ENCODE measurements at regions not wholly inside any gene's neighbourhood (a gene's known extent, or its start where the extent isn't known, plus 50 kb on each side); places are given as distances from the start of the nearest gene placed in this dataset.
A peak's percentile ranks its signal among the peaks of the same experiment; 100 is the strongest.
"Not testable (repeated sequence)": the region's sequence is repeated elsewhere in the genome, so short reads cannot be mapped to it uniquely, and the experiment has no call there.

GRCh38 chr6:158881884-158882283 is 62.7 kb upstream of the EZR start:
- not testable (repeated sequence) for DNase-seq

- not testable (repeated sequence) for DNase-seq
These were observed 62.1 kb upstream of the EZR start for GRCh38 chr6:158881276-158881675.

GRCh38 chr6:158879180-158879579 is 60.0 kb upstream of the EZR start:
- DNase-seq: no peak

DNA sequence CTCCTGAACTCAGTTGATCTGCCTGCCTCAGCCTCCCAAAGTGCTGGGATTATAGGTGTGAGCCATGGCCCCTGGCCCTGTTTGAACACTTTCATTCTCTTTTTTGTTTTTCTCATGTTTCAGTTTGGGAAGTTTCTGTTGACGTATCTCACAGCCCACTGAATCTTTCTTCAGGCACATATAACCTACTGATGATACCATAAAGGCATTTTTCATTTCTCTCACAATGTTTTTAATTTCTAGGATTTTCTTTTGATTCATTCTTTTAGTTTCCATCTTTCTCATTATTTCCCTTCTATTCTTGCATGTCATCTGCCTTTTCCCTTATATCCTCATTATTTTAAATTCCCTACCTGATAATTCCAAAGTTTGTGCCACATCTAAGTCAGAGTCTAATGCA is 58.5 kb upstream of the EZR start:
- no peak for DNase-seq

GRCh38 chr6:158876886-158877285 is 57.7 kb upstream of the EZR start:
- DNase-seq: no peak

DNA sequence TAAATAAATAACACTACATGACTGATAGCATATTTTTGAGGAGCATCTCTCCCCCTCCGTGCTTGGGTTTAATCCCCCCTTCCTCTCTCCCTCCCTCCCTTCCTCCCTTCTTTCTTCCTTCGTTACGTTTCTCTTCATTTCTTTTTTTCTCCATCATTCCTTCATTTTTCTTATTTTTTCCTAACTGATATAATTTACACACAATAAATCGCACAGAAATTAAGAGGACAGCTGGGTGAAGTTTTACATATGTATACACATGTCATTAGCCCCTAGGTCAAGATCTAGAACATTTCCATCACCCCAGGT is 51.4 kb upstream of the EZR start:
- no peak for DNase-seq

DNA sequence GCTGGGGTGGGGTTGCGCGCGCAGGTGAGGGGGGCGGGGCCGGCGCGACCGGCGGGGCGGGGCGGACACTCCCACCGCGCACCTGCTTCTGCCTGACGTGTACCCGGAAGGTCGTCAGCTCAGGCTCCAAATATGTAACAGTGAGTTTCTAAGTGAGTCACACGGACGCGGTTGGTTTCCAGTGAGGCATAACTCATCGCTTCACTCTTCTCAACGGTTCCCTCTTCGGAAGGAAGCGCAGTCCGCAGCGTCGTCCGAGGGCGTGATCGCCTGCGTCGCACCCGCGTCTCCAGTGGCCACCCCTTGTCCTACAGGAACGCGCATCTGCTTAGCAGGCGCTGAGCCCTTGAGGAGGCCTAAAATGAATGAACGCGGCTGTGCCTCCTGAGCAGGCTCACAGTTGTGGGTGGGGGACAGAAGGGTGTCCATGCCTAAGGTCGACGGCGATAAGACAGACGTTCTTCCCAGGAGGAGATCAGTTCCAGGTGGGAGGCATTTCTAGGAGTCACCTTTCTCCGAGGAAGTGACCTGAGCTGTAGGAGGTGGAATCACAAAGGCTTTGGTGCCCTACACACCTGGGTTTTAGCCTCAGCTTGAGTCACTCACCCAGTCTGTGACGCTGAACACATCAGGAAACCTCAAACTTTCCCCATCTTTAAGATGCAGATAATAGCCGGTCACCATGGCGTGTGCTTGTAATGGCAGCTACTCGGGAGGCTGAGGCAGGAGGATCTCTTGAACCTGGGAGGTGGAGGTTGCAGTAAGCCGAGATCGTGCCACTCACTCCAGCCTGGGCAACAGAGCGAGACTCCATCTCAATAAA is 50.9 kb upstream of the EZR start:
- DNase-seq: no peak

- DNase-seq: peak; percentile 82
These were observed 50.0 kb upstream of the EZR start for GRCh38 chr6:158868890-158869825.
